ENCODE measurements at regions not wholly inside any gene's neighbourhood (a gene's known extent, or its start where the extent isn't known, plus 50 kb on each side); places are given as distances from the start of the nearest gene placed in this dataset.

DNA sequence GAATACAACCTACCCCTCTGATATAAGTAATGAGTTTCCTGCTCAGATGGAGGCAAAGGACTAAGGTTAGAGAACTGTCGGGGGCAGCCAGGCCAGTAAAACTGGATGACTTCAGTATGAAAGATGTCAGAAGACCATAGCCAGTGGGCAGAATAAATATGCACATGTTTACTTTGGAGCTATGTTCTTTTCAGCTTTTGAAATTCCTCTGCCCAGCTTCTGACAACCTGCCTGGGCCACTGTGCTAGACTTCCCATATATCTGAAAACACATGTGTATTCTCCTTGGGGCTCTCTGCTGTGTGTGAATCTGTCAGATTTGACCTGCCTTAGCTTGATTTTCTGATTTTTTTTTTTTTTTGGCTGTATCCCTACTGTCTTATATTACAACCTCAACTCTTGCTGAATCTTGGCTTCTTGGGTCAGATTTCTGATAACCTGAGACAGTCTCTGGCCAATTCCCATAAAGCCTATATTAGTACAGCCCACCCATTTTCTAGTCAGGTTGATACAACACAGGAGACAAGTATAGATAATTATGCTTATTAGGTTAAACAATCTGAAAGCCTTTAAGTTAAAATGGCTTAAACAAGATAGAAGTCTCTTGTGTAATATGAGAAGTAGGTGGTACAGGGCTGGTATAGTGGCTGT is 76.6 kb upstream of the PRLR start:
- no peaks in the 10 kb centered on the region for H4K20me1 ChIP-seq (ENCODE audit: insufficient read depth, low read length)
- H3K79me2 ChIP-seq (ENCODE audit: low read length): no peaks in the 10 kb centered on the region
- H3K27me3 ChIP-seq (replicated peaks; ENCODE audit: insufficient read depth, low read length): no peaks in the 10 kb centered on the region
- no peak for DNase-seq
- H3K36me3 ChIP-seq (replicated peaks; ENCODE audit: insufficient read depth, low read length): no peaks in the 10 kb centered on the region
- no peak overlapping the region for H3K4me3 ChIP-seq (ENCODE audit: low read length)
- H3K9ac ChIP-seq (ENCODE audit: low read length): no peak overlapping the region
- H2AFZ ChIP-seq (ENCODE audit: low read length): no peak overlapping the region
- H3K4me2 ChIP-seq (ENCODE audit: low read depth, low read length): no peak overlapping the region
- H3K9me3 ChIP-seq (replicated peaks; ENCODE audit: insufficient read depth, low read length): no peaks in the 10 kb centered on the region
- no peak overlapping the region for H3K27ac ChIP-seq (ENCODE audit: low read length)
- no peaks in the 10 kb centered on the region for H3F3A ChIP-seq (ENCODE audit: insufficient read depth, low read length)
- no peak for TF ChIP-seq EZH2 (optimal IDR thresholded peaks at IDR 0.05; ENCODE audit: low read depth, low read length)
- TF ChIP-seq EZH2phosphoT487 (IDR thresholded peaks at IDR 0.05; ENCODE audit: low read length): no peak
- TF ChIP-seq, protein P1, sequence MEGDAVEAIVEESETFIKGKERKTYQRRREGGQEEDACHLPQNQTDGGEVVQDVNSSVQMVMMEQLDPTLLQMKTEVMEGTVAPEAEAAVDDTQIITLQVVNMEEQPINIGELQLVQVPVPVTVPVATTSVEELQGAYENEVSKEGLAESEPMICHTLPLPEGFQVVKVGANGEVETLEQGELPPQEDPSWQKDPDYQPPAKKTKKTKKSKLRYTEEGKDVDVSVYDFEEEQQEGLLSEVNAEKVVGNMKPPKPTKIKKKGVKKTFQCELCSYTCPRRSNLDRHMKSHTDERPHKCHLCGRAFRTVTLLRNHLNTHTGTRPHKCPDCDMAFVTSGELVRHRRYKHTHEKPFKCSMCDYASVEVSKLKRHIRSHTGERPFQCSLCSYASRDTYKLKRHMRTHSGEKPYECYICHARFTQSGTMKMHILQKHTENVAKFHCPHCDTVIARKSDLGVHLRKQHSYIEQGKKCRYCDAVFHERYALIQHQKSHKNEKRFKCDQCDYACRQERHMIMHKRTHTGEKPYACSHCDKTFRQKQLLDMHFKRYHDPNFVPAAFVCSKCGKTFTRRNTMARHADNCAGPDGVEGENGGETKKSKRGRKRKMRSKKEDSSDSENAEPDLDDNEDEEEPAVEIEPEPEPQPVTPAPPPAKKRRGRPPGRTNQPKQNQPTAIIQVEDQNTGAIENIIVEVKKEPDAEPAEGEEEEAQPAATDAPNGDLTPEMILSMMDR (IDR thresholded peaks at IDR 0.05; ENCODE audit: low read length): no peak
- H3K4me1 ChIP-seq (ENCODE audit: low read length): peaks cover 5% of the 10 kb centered on the region; the same call in 1 of the 2 replicates
- no peaks in the 10 kb centered on the region for H3K9me2 ChIP-seq (replicated peaks; ENCODE audit: insufficient read depth, low read length)

DNA sequence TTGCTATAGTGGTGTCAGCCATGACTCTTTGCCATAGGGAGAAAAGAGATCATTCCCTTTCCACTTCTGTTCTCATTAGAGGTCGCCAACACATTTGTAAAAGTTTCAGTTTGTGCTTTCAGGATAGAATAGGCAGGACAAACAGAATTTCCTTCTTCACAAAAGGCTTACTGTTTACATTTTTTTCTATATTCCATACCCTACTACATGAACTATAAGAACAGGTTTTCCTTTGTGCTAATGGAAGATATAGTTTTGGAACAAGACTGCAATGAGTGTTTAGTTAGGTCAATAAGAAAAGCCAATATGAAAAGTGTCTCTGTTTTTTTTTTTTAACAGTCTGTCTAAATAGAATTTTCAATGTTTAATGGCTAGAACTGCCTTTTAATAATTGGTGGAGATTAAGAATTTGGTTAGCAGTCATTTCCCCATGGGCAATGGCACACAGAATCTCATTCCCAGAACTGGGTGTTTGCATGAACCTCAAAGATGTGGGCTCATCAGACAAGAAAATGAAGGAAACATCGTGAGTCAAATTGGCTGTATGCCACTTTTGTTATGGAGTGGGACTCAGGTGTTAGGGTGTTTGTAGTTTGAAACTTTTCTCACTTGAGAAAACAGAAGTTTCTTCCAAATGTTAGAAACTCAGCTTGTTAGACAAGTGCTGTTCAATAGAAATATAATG is 75.2 kb upstream of the PRLR start:
- no peak overlapping the region for H3K27ac ChIP-seq (ENCODE audit: low read length)
- no peak for DNase-seq
- H4K20me1 ChIP-seq (ENCODE audit: insufficient read depth, low read length): no peaks in the 10 kb centered on the region

DNA sequence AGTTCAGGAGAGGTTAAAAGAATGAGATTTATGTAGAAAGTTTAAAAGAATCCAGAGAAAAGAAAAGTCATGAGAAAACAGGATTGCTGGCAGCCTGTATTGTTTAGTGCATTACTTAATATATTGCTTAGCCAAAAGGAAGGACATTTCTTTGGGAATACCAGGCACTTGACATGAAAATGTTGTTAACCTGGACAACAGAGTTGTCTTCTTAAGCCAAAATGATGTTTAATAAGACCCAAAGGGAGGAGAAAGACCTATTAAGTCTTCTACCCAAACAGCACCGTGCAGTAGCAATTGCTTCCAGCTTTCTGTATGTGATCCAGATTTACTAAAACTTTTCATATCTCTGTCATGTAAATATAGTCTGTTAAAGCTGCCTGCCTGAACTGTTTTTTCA is 74.0 kb upstream of the PRLR start:
- H3K4me2 ChIP-seq (ENCODE audit: low read depth, low read length): no peak overlapping the region
- no peaks in the 10 kb centered on the region for H3K79me2 ChIP-seq (ENCODE audit: low read length)
- no peak overlapping the region for H2AFZ ChIP-seq (ENCODE audit: low read length)
- no peaks in the 10 kb centered on the region for H3K9me2 ChIP-seq (replicated peaks; ENCODE audit: insufficient read depth, low read length)
- no peak overlapping the region for H3K27ac ChIP-seq (ENCODE audit: low read length)
- TF ChIP-seq, protein P1 (IDR thresholded peaks at IDR 0.05; ENCODE audit: low read length): no peak
- TF ChIP-seq EZH2phosphoT487 (IDR thresholded peaks at IDR 0.05; ENCODE audit: low read length) (no peak), EZH2 (optimal IDR thresholded peaks at IDR 0.05; ENCODE audit: low read depth, low read length) (no peak)
- no peak overlapping the region for H3K9ac ChIP-seq (ENCODE audit: low read length)
- no peaks in the 10 kb centered on the region for H3K9me3 ChIP-seq (replicated peaks; ENCODE audit: insufficient read depth, low read length)
- no peaks in the 10 kb centered on the region for H4K20me1 ChIP-seq (ENCODE audit: insufficient read depth, low read length)
- no peaks in the 10 kb centered on the region for H3K27me3 ChIP-seq (replicated peaks; ENCODE audit: insufficient read depth, low read length)
- peaks cover 5% of the 10 kb centered on the region; the same call in 1 of the 2 replicates for H3K4me1 ChIP-seq (ENCODE audit: low read length)
- H3K36me3 ChIP-seq (replicated peaks; ENCODE audit: insufficient read depth, low read length): no peaks in the 10 kb centered on the region
- H3K4me3 ChIP-seq (ENCODE audit: low read length): no peak overlapping the region
- DNase-seq: no peak
- no peaks in the 10 kb centered on the region for H3F3A ChIP-seq (ENCODE audit: insufficient read depth, low read length)

More for the DNA sequence above, 75.2 kb upstream of the PRLR start:
- Histone ChIP-seq H3F3A (ENCODE audit: insufficient read depth, low read length) (no peaks in the 10 kb centered on the region), H3K79me2 (ENCODE audit: low read length) (no peaks in the 10 kb centered on the region), H3K9ac (ENCODE audit: low read length) (no peak overlapping the region), H2AFZ (ENCODE audit: low read length) (no peak overlapping the region), H3K4me1 (ENCODE audit: low read length) (peaks cover 5% of the 10 kb centered on the region; the same call in 1 of the 2 replicates), H3K4me3 (ENCODE audit: low read length) (no peak overlapping the region), H3K4me2 (ENCODE audit: low read depth, low read length) (no peak overlapping the region), H3K27me3 (replicated peaks; ENCODE audit: insufficient read depth, low read length) (no peaks in the 10 kb centered on the region), H3K9me3 (replicated peaks; ENCODE audit: insufficient read depth, low read length) (no peaks in the 10 kb centered on the region), H3K9me2 (replicated peaks; ENCODE audit: insufficient read depth, low read length) (no peaks in the 10 kb centered on the region), H3K36me3 (replicated peaks; ENCODE audit: insufficient read depth, low read length) (no peaks in the 10 kb centered on the region)
- TF ChIP-seq EZH2phosphoT487 (IDR thresholded peaks at IDR 0.05; ENCODE audit: low read length) (no peak), EZH2 (optimal IDR thresholded peaks at IDR 0.05; ENCODE audit: low read depth, low read length) (no peak)
- TF ChIP-seq, protein P1 (IDR thresholded peaks at IDR 0.05; ENCODE audit: low read length): no peak
